ENCODE measurements at regions not wholly inside any gene's neighbourhood (a gene's known extent, or its start where the extent isn't known, plus 50 kb on each side); places are given as distances from the start of the nearest gene placed in this dataset.

- no peak for DNase-seq (ENCODE audit: low read depth)
Observed at GRCh38 chrX:128310912-128311311, 258.7 kb upstream of the ACTRT1 start.

- no peak for DNase-seq (ENCODE audit: low read depth)
Observed at GRCh38 chrX:128309311-128309710, 257.1 kb upstream of the ACTRT1 start.

GRCh38 chrX:128294198-128294597 lies 242.0 kb upstream of the ACTRT1 start:
- no peak for DNase-seq (ENCODE audit: low read depth)

GRCh38 chrX:128287693-128288092 lies 235.5 kb upstream of the ACTRT1 start:
- DNase-seq (ENCODE audit: low read depth): no peak

GRCh38 chrX:128250621-128251020 lies 198.4 kb upstream of the ACTRT1 start:
- no peak for DNase-seq (ENCODE audit: low read depth)

- DNase-seq (ENCODE audit: low read depth): no peak
Observed at GRCh38 chrX:128216364-128216763, 164.2 kb upstream of the ACTRT1 start.

GRCh38 chrX:128165884-128166408 lies 113.7 kb upstream of the ACTRT1 start:
- DNase-seq (ENCODE audit: low read depth): no peak

GRCh38 chrX:128156204-128156603 lies 104.0 kb upstream of the ACTRT1 start:
- DNase-seq (ENCODE audit: low read depth): no peak

- DNase-seq (ENCODE audit: low read depth): no peak
Observed at GRCh38 chrX:128142745-128143144, 90.5 kb upstream of the ACTRT1 start.

- DNase-seq (ENCODE audit: low read depth): peak; percentile 7
Observed at GRCh38 chrX:128106630-128107029, 54.4 kb upstream of the ACTRT1 start.

GRCh38 chrX:128105659-128106058 lies 53.5 kb upstream of the ACTRT1 start:
- no peak for DNase-seq (ENCODE audit: low read depth)
